Ovary (tissue), 3 donors: ENCODE measurements at regions not wholly inside any gene's neighbourhood (a gene's known extent, or its start where the extent isn't known, plus 50 kb on each side); places are given as distances from the start of the nearest gene placed in this dataset.

Source experiments
- CTCF ChIP-seq, 3 donors: fragments of 450-650 bp in 2 of 3; fragments of 200-600 bp in 1 of 3; IDR thresholded peaks; one replicate each; pipeline versions ENCODE4 v1.5.1 to v1.8.0; 2016 to 2022; ENCODE audit warnings: antibody characterized with exemption in 3 of 3, mild to moderate bottlenecking in 1 of 3
- EP300 ChIP-seq: sonication (generic); formaldehyde crosslinking; IDR thresholded peaks from one replicate; pipeline ENCODE4 v1.6.1; 2017; ENCODE audit warnings: antibody characterized with exemption
- POLR2A ChIP-seq: fragments of 450-650 bp; IDR thresholded peaks from one replicate; pipeline ENCODE4 v1.6.1; 2017; ENCODE audit warnings: antibody characterized with exemption, mild to moderate bottlenecking, moderate library complexity
- donor health status: DM: no; HTN: no; CAD: no.

GRCh38 chr15:35953424-35953823 is 407.5 kb upstream of the DPH6 start:
- TF ChIP-seq CTCF (IDR thresholded peaks at IDR 0.05) (no peak), POLR2A (no peak), EP300 (no peak)
